Ascending aorta (tissue), 2 donors: ENCODE measurements at regions not wholly inside any gene's neighbourhood (a gene's known extent, or its start where the extent isn't known, plus 50 kb on each side); places are given as distances from the start of the nearest gene placed in this dataset.

Source experiments
- DNase-seq, 2 donors: peaks; one replicate each; pipeline ENCODE4 v3.0.0-alpha.2; 2019; ENCODE audit warnings: low spot score in 2 of 2
- H3K27ac ChIP-seq, 2 donors: fragments of 200-600 bp; sonication (generic); one replicate each; pipeline ENCODE4 v1.5.1; 2016 to 2017; ENCODE audit warnings: mild to moderate bottlenecking in 1 of 2
- H3K27me3 ChIP-seq: fragments of 200-600 bp; sonication (generic); one replicate; pipeline ENCODE4 v1.5.1; 2017
- H3K36me3 ChIP-seq, 2 donors: fragments of 200-600 bp; sonication (generic); one replicate each; pipeline ENCODE4 v1.5.1; 2016
- H3K4me1 ChIP-seq, 2 donors: fragments of 200-600 bp; sonication (generic); one replicate each; pipeline ENCODE4 v1.5.1; 2016 to 2017; ENCODE audit warnings: mild to moderate bottlenecking in 1 of 2
- H3K4me3 ChIP-seq, 2 donors: fragments of 200-600 bp; sonication (generic); one replicate each; pipeline ENCODE4 v1.5.1; 2016 to 2017; ENCODE audit warnings: mild to moderate bottlenecking in 1 of 2
- H3K9me3 ChIP-seq, 2 donors: fragments of 200-600 bp; sonication (generic); one replicate each; pipeline ENCODE4 v1.5.1; 2016
- intact Hi-C: fragments of 100-400 bp; cut with DNase I; formaldehyde crosslinking; loops from one replicate; pipeline ENCODE4 v1.15.1; 2023
- TF ChIP-seq, protein P1 (sequence below), 3 experiments: fragments of 200-600 bp in 2 of 3; fragments of 450-650 bp in 1 of 3; sonication (generic) in 2 of 3; IDR thresholded peaks; one replicate each; pipeline ENCODE4 v1.5.1; 2016 to 2019; ENCODE audit warnings: antibody characterized with exemption in 3 of 3, mild to moderate bottlenecking in 1 of 3, moderate library complexity in 1 of 3

DNA sequence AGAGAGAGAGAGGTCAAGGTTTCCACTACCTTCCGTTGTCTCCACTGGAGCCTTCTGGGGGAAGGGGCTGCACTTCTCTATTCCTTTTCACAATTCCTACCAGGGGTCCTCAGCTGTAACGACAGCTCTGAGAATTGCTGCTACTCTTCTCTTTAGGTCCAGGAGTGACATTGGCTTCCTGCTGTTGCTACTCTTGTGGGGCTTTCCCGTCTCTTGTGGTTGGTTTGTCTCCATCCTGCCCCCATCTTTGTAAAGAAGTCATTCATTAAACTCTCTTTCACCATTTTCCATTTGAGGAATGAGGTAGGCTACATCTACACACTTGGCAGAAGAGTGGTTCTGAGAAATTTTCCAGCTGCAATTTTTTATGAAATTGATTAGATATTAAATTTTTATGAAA, 238.8 kb upstream of the LYZL1 start:
- no peak for DNase-seq
- no peaks in the 10 kb centered on the region for H3K36me3 ChIP-seq
- no peak overlapping the region for H3K4me3 ChIP-seq
- H3K9me3 ChIP-seq: no peaks in the 10 kb centered on the region
- H3K4me1 ChIP-seq: no peaks in the 10 kb centered on the region
- TF ChIP-seq, protein P1, sequence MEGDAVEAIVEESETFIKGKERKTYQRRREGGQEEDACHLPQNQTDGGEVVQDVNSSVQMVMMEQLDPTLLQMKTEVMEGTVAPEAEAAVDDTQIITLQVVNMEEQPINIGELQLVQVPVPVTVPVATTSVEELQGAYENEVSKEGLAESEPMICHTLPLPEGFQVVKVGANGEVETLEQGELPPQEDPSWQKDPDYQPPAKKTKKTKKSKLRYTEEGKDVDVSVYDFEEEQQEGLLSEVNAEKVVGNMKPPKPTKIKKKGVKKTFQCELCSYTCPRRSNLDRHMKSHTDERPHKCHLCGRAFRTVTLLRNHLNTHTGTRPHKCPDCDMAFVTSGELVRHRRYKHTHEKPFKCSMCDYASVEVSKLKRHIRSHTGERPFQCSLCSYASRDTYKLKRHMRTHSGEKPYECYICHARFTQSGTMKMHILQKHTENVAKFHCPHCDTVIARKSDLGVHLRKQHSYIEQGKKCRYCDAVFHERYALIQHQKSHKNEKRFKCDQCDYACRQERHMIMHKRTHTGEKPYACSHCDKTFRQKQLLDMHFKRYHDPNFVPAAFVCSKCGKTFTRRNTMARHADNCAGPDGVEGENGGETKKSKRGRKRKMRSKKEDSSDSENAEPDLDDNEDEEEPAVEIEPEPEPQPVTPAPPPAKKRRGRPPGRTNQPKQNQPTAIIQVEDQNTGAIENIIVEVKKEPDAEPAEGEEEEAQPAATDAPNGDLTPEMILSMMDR (IDR thresholded peaks at IDR 0.05): no peak
- H3K27me3 ChIP-seq: no peaks in the 10 kb centered on the region
- intact Hi-C loops: no loop called here
- H3K27ac ChIP-seq: no peak overlapping the region

DNA sequence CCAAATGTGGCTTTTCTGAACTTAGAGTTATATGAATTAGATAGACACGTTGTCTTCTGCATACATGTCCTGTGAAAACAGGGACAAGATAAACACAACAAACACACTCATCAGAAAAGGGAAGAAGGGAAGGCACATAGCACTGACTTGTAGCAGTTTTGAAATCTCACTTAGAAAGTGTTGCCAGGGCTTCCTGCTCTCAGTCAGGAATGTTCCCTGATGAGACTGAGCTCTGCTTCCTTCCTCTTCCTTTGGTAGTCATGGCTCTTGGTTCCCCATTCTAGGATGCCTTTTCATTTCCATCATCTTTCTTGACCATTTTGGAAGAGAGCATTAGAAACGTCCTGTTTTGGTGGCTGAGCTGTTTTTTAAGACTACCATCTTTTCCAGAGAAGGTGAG, 233.8 kb upstream of the LYZL1 start:
- Histone ChIP-seq H3K4me1 (no peaks in the 10 kb centered on the region), H3K27me3 (no peaks in the 10 kb centered on the region), H3K27ac (no peak overlapping the region), H3K36me3 (no peaks in the 10 kb centered on the region), H3K4me3 (no peak overlapping the region), H3K9me3 (no peaks in the 10 kb centered on the region)
- DNase-seq: no peak
- intact Hi-C loops: no loop called here
- TF ChIP-seq, protein P1 (IDR thresholded peaks at IDR 0.05): no peak

DNA sequence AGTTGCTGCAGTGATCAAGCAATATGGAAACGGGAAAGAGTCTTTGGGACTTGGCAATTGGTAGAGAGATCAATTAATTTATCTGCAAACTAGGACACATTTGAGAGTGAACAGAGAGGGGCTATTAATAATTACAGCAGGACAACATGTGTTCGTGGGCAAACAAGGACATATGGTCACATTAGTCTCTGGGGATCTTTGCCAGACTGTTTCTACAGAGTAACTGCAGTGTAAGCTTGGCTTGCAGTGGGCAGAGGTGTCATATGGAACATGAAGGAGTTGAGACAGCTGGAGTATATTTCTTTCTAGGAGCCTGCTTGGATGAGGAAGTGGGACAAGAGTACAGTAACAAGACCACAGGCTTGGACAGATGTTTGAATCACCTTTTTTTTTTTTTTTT, 232.1 kb upstream of the LYZL1 start:
- Histone ChIP-seq H3K36me3 (no peaks in the 10 kb centered on the region), H3K27me3 (no peaks in the 10 kb centered on the region), H3K27ac (no peak overlapping the region), H3K4me3 (no peak overlapping the region), H3K9me3 (no peaks in the 10 kb centered on the region), H3K4me1 (no peaks in the 10 kb centered on the region)
- TF ChIP-seq, protein P1 (IDR thresholded peaks at IDR 0.05): no peak
- no peak for DNase-seq
- intact Hi-C loops: no loop called here

DNA sequence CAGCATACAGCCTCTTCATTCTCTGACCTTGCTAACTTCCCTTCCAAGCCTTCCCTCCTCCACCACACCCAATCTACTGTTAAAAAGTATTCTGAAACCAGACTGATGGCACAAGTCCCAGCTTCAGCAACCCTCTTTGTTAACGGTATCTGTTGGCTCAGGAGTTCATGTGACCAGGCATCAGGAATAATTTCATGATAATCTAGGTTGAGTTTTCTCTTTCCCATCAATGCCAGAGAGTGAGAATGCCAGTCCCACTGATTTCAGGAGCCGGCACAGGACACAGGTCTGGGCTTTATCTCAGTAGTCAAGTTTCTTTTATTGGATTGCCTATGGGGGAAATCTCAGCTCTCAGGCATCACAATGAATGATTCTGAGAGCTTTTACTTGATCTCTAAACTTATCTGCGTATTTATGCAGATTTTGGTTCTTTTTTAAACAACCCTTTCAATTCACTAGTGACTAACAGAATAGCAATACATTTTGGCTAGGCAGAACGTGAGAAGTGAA, 231.0 kb upstream of the LYZL1 start:
- H3K27me3 ChIP-seq: no peaks in the 10 kb centered on the region
- no peaks in the 10 kb centered on the region for H3K36me3 ChIP-seq
- DNase-seq: no peak
- H3K4me1 ChIP-seq: no peaks in the 10 kb centered on the region
- no peak overlapping the region for H3K4me3 ChIP-seq
- no peaks in the 10 kb centered on the region for H3K9me3 ChIP-seq
- TF ChIP-seq, protein P1 (IDR thresholded peaks at IDR 0.05): no peak
- no peak overlapping the region for H3K27ac ChIP-seq
- intact Hi-C loops: no loop called here

DNA sequence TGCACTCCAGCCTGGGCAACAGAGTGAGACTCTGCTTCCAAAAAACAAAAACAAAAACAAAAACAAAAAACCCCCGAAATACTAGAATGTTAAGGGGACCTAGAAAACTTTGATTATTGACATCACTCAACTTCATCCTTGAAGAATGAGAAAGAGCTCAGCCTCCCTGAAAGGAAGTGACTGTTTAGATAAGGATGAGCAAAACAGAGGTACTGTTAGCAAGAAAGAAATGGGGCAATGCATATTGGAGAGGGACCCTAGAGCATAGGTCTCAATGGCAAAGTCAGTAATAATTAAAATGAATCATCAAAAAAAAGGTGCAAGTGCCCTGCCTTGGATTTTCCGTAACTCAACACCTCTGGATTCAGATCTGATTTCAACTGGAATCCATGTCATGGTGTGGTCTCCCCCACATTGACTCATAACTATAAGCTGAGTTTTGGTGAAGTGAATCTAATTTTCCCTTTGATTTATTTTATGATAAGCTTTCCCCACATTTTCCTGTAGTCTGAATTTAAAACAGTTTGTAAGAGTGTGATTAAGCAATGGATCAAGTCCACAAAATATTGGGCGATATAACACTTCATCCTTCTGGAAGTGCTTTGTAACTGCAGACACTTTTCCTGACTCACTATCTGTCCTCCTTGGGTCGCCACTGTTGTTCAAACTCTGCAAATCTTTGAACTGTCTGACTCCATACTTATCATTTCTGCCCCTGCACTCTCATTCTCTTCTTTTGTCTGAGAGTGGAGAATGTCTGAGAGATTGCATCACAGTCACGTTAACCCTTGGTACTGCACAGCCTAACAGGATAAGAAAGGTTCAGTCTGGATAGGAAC, 224.8 kb upstream of the LYZL1 start:
- intact Hi-C loops: no loop called here
- DNase-seq: no peak

More for the DNA sequence above, 224.8 kb upstream of the LYZL1 start:
- Histone ChIP-seq H3K4me3 (no peak overlapping the region), H3K27ac (no peak overlapping the region), H3K27me3 (no peaks in the 10 kb centered on the region), H3K36me3 (no peaks in the 10 kb centered on the region), H3K4me1 (no peaks in the 10 kb centered on the region), H3K9me3 (no peaks in the 10 kb centered on the region)
- TF ChIP-seq, protein P1 (IDR thresholded peaks at IDR 0.05): no peak
